BJ (cell line): ENCODE measurements at regions not wholly inside any gene's neighbourhood (a gene's known extent, or its start where the extent isn't known, plus 50 kb on each side); places are given as distances from the start of the nearest gene placed in this dataset.

Experiments
- CTCF ChIA-PET: fragments of 350-600 bp; formaldehyde crosslinking; extraction: SDS; loops from one replicate; lab custom pipeline; 2021; ENCODE audit warnings: antibody characterized with exemption, inconsistent platforms; lab: Yijun Ruan, JAX
- POLR2A ChIA-PET: fragments of 300-600 bp; sonication (Branson Sonifier 250); formaldehyde crosslinking; extraction: SDS; loops from one replicate; lab custom pipeline; 2021; ENCODE audit warnings: antibody characterized with exemption; lab: Charles Lee
- DNase-seq: peaks from one replicate; pipeline ENCODE4 v3.0.0-alpha.2; 2011; ENCODE audit warnings: low read depth
- H3K27me3 ChIP-seq: 2 replicates; pipeline ENCODE4 v1.6.0; 2011; ENCODE audit warnings: low read length; ENCODE audit not compliant: control insufficient read depth, insufficient read depth
- H3K36me3 ChIP-seq: 2 replicates; pipeline ENCODE4 v1.5.1; 2011; ENCODE audit warnings: low read length; ENCODE audit not compliant: control insufficient read depth, insufficient read depth
- H3K4me3 ChIP-seq: 2 replicates; pipeline ENCODE4 v1.5.1; 2011; ENCODE audit warnings: low read depth, mild to moderate bottlenecking, control low read depth, low read length
- CTCF ChIP-seq: IDR thresholded peaks from 2 replicates; pipeline ENCODE4 v1.5.1; 2011; ENCODE audit warnings: low read depth, mild to moderate bottlenecking, control low read depth, inconsistent platforms, low read length, moderate library complexity; ENCODE audit not compliant: insufficient read depth

- Histone ChIP-seq H3K36me3 (no peaks in the 10 kb centered on the region), H3K4me3 (no peak overlapping the region), H3K27me3 (no peaks in the 10 kb centered on the region)
- ChIA-PET CTCF (no interaction called here), POLR2A (no interaction called here)
- TF ChIP-seq CTCF, result no peak
- no peak for DNase-seq
Measured at GRCh38 chr11:109970516-109971183, 122.5 kb upstream of the ZC3H12C start.

GRCh38 chr11:109971184-109971523, 122.0 kb upstream of the ZC3H12C start:
- ChIA-PET POLR2A (no interaction called here), CTCF (no interaction called here)
- DNase-seq, result no peak
- no peaks in the 10 kb centered on the region for H3K27me3 ChIP-seq
- no peak for TF ChIP-seq CTCF
- H3K36me3 ChIP-seq, result no peaks in the 10 kb centered on the region
- no peak overlapping the region for H3K4me3 ChIP-seq

GRCh38 chr11:109972181-109972715, 120.9 kb upstream of the ZC3H12C start:
- ChIA-PET POLR2A (interaction anchor here (0.6 kb wide), 1 partner anchor 1242 kb away, joined by 3 read pairs; no protein-coding TSS in a partner anchor), CTCF (no interaction called here)
- no peak overlapping the region for H3K4me3 ChIP-seq

GRCh38 chr11:109972939-109973338, 120.3 kb upstream of the ZC3H12C start:
- DNase-seq, result no peak
- CTCF ChIA-PET, result no interaction called here
- Histone ChIP-seq H3K4me3 (no peak overlapping the region), H3K27me3 (no peaks in the 10 kb centered on the region), H3K36me3 (no peaks in the 10 kb centered on the region)
- POLR2A ChIA-PET, result no interaction called here
- TF ChIP-seq CTCF, result no peak

More at GRCh38 chr11:109972181-109972715, 120.9 kb upstream of the ZC3H12C start:
- TF ChIP-seq CTCF, result no peak
- Histone ChIP-seq H3K36me3 (no peaks in the 10 kb centered on the region), H3K27me3 (no peaks in the 10 kb centered on the region)
- DNase-seq, result no peak

GRCh38 chr11:109973486-109973885, 119.7 kb upstream of the ZC3H12C start:
- POLR2A ChIA-PET, result no interaction called here
- no peak for TF ChIP-seq CTCF

More at GRCh38 chr11:109973486-109973885, 119.7 kb upstream of the ZC3H12C start:
- CTCF ChIA-PET, result no interaction called here
- Histone ChIP-seq H3K4me3 (no peak overlapping the region), H3K36me3 (no peaks in the 10 kb centered on the region), H3K27me3 (no peaks in the 10 kb centered on the region)
- no peak for DNase-seq
